ENCODE measurements at regions not wholly inside any gene's neighbourhood (a gene's known extent, or its start where the extent isn't known, plus 50 kb on each side); places are given as distances from the start of the nearest gene placed in this dataset.
"Not testable (repeated sequence)": the region's sequence is repeated elsewhere in the genome, so short reads cannot be mapped to it uniquely, and the experiment has no call there.

DNA sequence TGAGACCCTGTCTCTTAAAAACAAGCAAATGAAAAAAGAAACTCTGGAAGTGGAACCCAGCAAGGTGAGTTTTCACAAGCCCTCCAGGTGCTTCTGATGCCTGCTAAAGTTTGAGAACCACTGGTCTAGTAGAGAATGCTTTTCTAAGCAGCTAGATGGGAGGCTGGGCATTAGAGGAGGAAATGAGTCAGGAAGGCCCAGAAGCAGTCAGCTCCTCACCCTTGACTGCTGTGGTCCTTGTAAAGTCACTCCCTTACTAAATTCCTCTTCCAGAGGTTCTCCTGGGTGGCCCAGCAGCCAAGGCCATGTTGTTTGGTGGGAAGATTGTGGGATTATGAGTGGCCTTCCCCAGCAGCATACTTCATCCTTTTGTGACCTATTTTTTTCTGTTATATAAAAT is 52.0 kb upstream of the FYN start:
- intact Hi-C loops (cut with micrococcal nuclease), result no loop called here
- Mint-ChIP-seq H3K27me3 (no peaks in the 10 kb centered on the region), H3K9me3 (no peaks in the 10 kb centered on the region), H3K4me1 (no peaks in the 10 kb centered on the region), H3K4me3 (no peak overlapping the region), H3K36me3 (ENCODE audit: low read depth) (no peaks in the 10 kb centered on the region), H3K27ac (no peak overlapping the region)
- CTCF ChIA-PET, result no interaction called here
- POLR2A ChIA-PET, result interaction anchor here (0.6 kb wide), 1 partner anchor 976 kb away, joined by 4 read pairs; no protein-coding TSS in a partner anchor
- no peak for ATAC-seq (ENCODE audit: low read depth)
- no peak for DNase-seq
- TF ChIP-seq, protein P1, sequence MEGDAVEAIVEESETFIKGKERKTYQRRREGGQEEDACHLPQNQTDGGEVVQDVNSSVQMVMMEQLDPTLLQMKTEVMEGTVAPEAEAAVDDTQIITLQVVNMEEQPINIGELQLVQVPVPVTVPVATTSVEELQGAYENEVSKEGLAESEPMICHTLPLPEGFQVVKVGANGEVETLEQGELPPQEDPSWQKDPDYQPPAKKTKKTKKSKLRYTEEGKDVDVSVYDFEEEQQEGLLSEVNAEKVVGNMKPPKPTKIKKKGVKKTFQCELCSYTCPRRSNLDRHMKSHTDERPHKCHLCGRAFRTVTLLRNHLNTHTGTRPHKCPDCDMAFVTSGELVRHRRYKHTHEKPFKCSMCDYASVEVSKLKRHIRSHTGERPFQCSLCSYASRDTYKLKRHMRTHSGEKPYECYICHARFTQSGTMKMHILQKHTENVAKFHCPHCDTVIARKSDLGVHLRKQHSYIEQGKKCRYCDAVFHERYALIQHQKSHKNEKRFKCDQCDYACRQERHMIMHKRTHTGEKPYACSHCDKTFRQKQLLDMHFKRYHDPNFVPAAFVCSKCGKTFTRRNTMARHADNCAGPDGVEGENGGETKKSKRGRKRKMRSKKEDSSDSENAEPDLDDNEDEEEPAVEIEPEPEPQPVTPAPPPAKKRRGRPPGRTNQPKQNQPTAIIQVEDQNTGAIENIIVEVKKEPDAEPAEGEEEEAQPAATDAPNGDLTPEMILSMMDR (IDR thresholded peaks at IDR 0.05), result no peak

DNA sequence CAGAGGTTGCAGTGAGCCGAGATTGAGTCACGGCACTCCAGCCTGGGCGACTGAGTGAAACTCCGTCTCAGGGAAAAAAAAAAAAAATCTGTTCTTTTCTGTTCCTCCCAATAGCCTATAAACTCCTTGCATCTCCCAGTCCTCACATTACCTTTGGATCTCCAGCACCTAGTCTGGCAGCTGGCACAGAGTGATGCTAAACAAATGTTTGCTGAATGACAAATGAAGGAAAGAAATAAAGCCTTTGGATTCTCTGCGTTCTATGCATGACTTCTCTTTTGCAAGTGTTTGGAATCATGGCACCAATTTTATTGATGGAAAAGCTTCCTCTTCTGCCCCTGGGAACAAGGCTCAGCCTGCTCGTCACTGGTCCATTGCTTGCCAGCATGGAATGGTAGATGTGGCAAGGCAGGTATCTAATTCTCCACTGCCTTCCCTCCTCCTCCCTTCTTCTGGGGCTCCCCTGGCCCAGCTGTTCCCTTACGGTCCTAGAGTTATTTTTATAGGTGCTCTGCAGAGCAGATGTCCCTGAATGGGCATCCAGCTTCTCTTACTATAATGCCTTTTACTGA is 53.6 kb upstream of the FYN start:
- Mint-ChIP-seq H3K4me3 (no peak overlapping the region), H3K9me3 (peaks cover 3% of the 10 kb centered on the region), H3K27ac (no peak overlapping the region), H3K27me3 (no peaks in the 10 kb centered on the region), H3K36me3 (ENCODE audit: low read depth) (no peaks in the 10 kb centered on the region), H3K4me1 (no peaks in the 10 kb centered on the region)
- ATAC-seq (ENCODE audit: low read depth) (no peak), DNase-seq (no peak)
- ChIA-PET POLR2A (no interaction called here), CTCF (no interaction called here)
- TF ChIP-seq, protein P1 (IDR thresholded peaks at IDR 0.05), result no peak
- intact Hi-C loops (cut with micrococcal nuclease), result no loop called here

DNA sequence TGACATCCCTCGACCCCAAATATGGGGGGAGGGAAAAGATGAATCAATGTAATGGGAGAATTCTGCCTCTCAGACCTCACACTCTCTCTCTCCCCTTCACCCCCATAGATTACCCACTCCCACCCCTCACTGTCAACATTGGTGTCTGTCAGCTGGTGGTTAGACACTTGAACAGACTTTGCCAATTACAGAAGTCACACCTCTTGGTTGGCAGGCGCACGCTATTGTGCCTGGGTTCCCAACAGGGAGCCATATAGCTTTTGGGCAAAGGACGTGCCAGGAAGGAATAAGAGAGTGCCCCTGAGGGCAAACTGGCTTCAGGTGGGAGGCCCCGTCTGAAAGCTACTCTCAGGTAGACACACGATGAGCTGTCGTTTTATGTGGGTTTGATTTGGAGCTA is 54.1 kb upstream of the FYN start:
- H3K27ac Mint-ChIP-seq, result no peak overlapping the region
- no peak for DNase-seq
- ChIA-PET CTCF (no interaction called here), POLR2A (no interaction called here)
- H3K36me3 Mint-ChIP-seq (ENCODE audit: low read depth), result peaks cover 2% of the 10 kb centered on the region
- peaks cover 8% of the 10 kb centered on the region for H3K9me3 Mint-ChIP-seq
- TF ChIP-seq, protein P1 (IDR thresholded peaks at IDR 0.05), result no peak
- H3K4me3 Mint-ChIP-seq, result no peak overlapping the region
- no peaks in the 10 kb centered on the region for H3K4me1 Mint-ChIP-seq
- intact Hi-C loops (cut with micrococcal nuclease), result no loop called here
- peaks cover 4% of the 10 kb centered on the region for H3K27me3 Mint-ChIP-seq
- no peak for ATAC-seq (ENCODE audit: low read depth)

DNA sequence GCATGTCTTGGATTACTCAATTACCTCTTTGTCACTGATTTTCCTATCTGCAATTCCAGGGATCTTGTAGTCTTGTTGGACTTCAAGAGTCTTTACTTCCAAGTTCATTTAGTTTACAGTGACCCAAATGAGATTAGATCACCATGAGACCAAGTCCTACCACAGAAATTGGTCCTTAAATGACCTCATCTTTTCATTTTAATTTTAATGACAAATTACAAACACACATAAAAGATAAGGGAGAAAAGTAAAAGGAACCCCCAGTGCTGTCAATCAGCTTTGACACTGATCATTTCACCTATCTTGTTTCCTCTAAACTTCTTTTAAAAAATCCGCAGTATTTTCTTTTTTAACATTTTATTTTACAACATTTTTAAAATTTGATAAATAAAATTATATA is 54.9 kb upstream of the FYN start:
- DNase-seq (no peak), ATAC-seq (ENCODE audit: low read depth) (no peak)
- no peak overlapping the region for H3K27ac Mint-ChIP-seq
- peaks cover 6% of the 10 kb centered on the region for H3K27me3 Mint-ChIP-seq
- TF ChIP-seq, protein P1 (IDR thresholded peaks at IDR 0.05), result no peak
- intact Hi-C loops (cut with micrococcal nuclease), result no loop called here
- CTCF ChIA-PET, result no interaction called here
- no peak overlapping the region for H3K4me3 Mint-ChIP-seq
- POLR2A ChIA-PET, result no interaction called here
- peaks cover 3% of the 10 kb centered on the region for H3K36me3 Mint-ChIP-seq (ENCODE audit: low read depth)
- no peaks in the 10 kb centered on the region for H3K4me1 Mint-ChIP-seq
- H3K9me3 Mint-ChIP-seq, result peaks cover 13% of the 10 kb centered on the region

DNA sequence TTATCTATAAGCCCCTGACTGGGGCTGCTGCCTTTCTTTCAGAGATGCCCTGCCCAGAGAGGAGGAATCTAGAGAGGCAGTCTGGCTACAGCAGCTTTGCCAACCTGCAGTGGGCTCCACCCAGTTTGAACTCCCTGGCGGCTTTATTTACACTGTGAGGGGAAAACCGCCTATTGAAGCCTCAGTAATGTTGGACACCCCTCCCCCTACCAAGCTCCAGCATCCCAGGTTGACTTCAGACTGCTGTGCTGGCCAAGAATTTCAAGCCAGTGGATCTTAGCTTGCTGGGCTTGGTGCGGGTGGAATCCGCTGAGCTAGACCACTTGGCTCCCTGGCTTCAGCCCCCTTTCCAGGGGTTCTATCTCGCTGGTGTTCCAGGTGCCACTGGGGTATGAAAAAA is 61.4 kb upstream of the FYN start:
- H3K4me3 Mint-ChIP-seq; H3K4me1 Mint-ChIP-seq; intact Hi-C loops (cut with micrococcal nuclease); DNase-seq; H3K27ac Mint-ChIP-seq; CTCF ChIA-PET; H3K36me3 Mint-ChIP-seq (ENCODE audit: low read depth); ATAC-seq (ENCODE audit: low read depth); POLR2A ChIA-PET: not testable (repeated sequence)
- H3K27me3 Mint-ChIP-seq, result peaks cover 20% of the 10 kb centered on the region
- peaks cover 13% of the 10 kb centered on the region for H3K9me3 Mint-ChIP-seq

DNA sequence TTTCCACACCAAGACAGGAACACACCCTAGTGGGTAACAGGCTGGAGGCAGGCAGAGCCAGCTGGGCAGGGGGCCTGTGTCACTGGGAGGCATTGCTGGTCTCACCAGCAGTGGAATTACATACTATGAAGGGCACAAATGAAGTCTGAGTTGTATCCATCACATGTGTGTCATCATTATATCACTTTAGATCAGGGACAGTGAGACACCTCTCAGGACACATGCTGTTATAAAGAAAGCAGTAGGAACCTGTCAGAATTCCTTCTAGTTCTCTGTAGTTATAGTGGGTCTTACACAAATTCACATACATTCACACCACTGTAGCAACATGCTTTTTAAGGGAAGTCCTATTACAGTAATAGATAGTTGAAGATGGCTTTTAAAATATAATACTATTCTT is 63.5 kb upstream of the FYN start:
- Mint-ChIP-seq H3K9me3 (peaks cover 12% of the 10 kb centered on the region), H3K4me1 (no peaks in the 10 kb centered on the region), H3K27ac (no peak overlapping the region), H3K4me3 (no peak overlapping the region), H3K36me3 (ENCODE audit: low read depth) (peaks cover 3% of the 10 kb centered on the region), H3K27me3 (peaks cover 20% of the 10 kb centered on the region)
- intact Hi-C loops (cut with micrococcal nuclease), result no loop called here
- CTCF ChIA-PET, result no interaction called here
- no peak for ATAC-seq (ENCODE audit: low read depth)
- no peak for DNase-seq
- TF ChIP-seq, protein P1 (IDR thresholded peaks at IDR 0.05), result no peak
- POLR2A ChIA-PET, result no interaction called here

Data from activated B cell treated with CpG ODN at 0.5 μM for 24 hours (primary cell).